SK-N-DZ (cell line): ENCODE measurements at regions not wholly inside any gene's neighbourhood (a gene's known extent, or its start where the extent isn't known, plus 50 kb on each side); places are given as distances from the start of the nearest gene placed in this dataset.
"Not testable (repeated sequence)": the region's sequence is repeated elsewhere in the genome, so short reads cannot be mapped to it uniquely, and the experiment has no call there.

Experiments used
- DNase-seq: peaks from one replicate; pipeline ENCODE4 v3.0.0-alpha.2; 2015; ENCODE audit warnings: low spot score

GRCh38 chr10:6877722-6878392, 297.8 kb upstream of the PRKCQ start:
- no peak for DNase-seq

- DNase-seq = no peak
Observed at GRCh38 chr10:6877336-6877721, 297.3 kb upstream of the PRKCQ start.

- no peak for DNase-seq
Observed at GRCh38 chr10:6875269-6875865, 295.3 kb upstream of the PRKCQ start.

GRCh38 chr10:6871128-6871527, 291.1 kb upstream of the PRKCQ start:
- no peak for DNase-seq

GRCh38 chr10:6868036-6868725, 288.1 kb upstream of the PRKCQ start:
- DNase-seq = no peak

- DNase-seq = no peak
Observed at GRCh38 chr10:6866757-6867156, 286.7 kb upstream of the PRKCQ start.

- no peak for DNase-seq
Observed at GRCh38 chr10:6864142-6864541, 284.1 kb upstream of the PRKCQ start.

- DNase-seq = no peak
Observed at GRCh38 chr10:6863381-6863780, 283.3 kb upstream of the PRKCQ start.

GRCh38 chr10:6850452-6850851, 270.4 kb upstream of the PRKCQ start:
- DNase-seq = no peak

- DNase-seq = no peak
Observed at GRCh38 chr10:6847561-6847960, 267.5 kb upstream of the PRKCQ start.

GRCh38 chr10:6843894-6844650, 264.0 kb upstream of the PRKCQ start:
- DNase-seq = no peak

GRCh38 chr10:6843481-6843881, 263.4 kb upstream of the PRKCQ start:
- DNase-seq = no peak

- DNase-seq = no peak
Observed at GRCh38 chr10:6842722-6843121, 262.6 kb upstream of the PRKCQ start.

GRCh38 chr10:6841761-6842160, 261.7 kb upstream of the PRKCQ start:
- DNase-seq = no peak

GRCh38 chr10:6840766-6841165, 260.7 kb upstream of the PRKCQ start:
- DNase-seq = no peak

- DNase-seq = no peak
Observed at GRCh38 chr10:6840201-6840691, 260.2 kb upstream of the PRKCQ start.

GRCh38 chr10:6838118-6838517, 258.0 kb upstream of the PRKCQ start:
- DNase-seq = no peak

GRCh38 chr10:6833458-6834011, 253.5 kb upstream of the PRKCQ start:
- DNase-seq = no peak

GRCh38 chr10:6830981-6831380, 250.9 kb upstream of the PRKCQ start:
- not testable (repeated sequence) for DNase-seq

- DNase-seq = not testable (repeated sequence)
Observed at GRCh38 chr10:6824793-6825192, 244.7 kb upstream of the PRKCQ start.

- no peak for DNase-seq
Observed at GRCh38 chr10:6823770-6824169, 243.7 kb upstream of the PRKCQ start.

GRCh38 chr10:6819301-6819700, 239.2 kb upstream of the PRKCQ start:
- DNase-seq = no peak
